GM12892 (cell line): ENCODE measurements at regions not wholly inside any gene's neighbourhood (a gene's known extent, or its start where the extent isn't known, plus 50 kb on each side); places are given as distances from the start of the nearest gene placed in this dataset.

Experiments used
- DNase-seq: peaks from one replicate; pipeline ENCODE4 v3.0.0; 2011; ENCODE audit not compliant: insufficient read length
- FAIRE-seq: peaks from 2 replicates; lab custom pipeline; 2011; peaks lifted over from hg19 to GRCh38; lab: Jason Lieb, UNC
- POLR2A ChIP-seq: IDR thresholded peaks from 2 replicates; pipeline ENCODE4 v1.6.1; 2011; ENCODE audit warnings: low read depth, low read length, control low read depth
- POLR2AphosphoS5 ChIP-seq: IDR thresholded peaks from 2 replicates; pipeline ENCODE4 v1.6.1; 2011; ENCODE audit warnings: low read depth, low read length, control low read depth
- TAF1 ChIP-seq: IDR thresholded peaks from 2 replicates; pipeline ENCODE4 v1.6.1; 2011; ENCODE audit warnings: low read depth, mild to moderate bottlenecking, control low read depth, low read length, borderline replicate concordance

GRCh38 chr5:29949301-29949872, 1244.1 kb upstream of the CDH6 start:
- DNase-seq (no peak), FAIRE-seq (no peak)
- TF ChIP-seq POLR2A = no peak
- TF ChIP-seq POLR2AphosphoS5 = no peak
- no peak for TF ChIP-seq TAF1

- DNase-seq (no peak), FAIRE-seq (no peak)
- TF ChIP-seq POLR2A (no peak), TAF1 (no peak), POLR2AphosphoS5 (no peak)
These were observed 1249.2 kb upstream of the CDH6 start for GRCh38 chr5:29944327-29944726.

- TF ChIP-seq TAF1 (no peak), POLR2A (no peak)
- DNase-seq (no peak), FAIRE-seq (no peak)
These were observed 1251.4 kb upstream of the CDH6 start for GRCh38 chr5:29942089-29942488.

GRCh38 chr5:29939988-29940387, 1253.5 kb upstream of the CDH6 start:
- no peak for TF ChIP-seq POLR2A
- no peak for TF ChIP-seq TAF1
- TF ChIP-seq POLR2AphosphoS5 = no peak
- DNase-seq (no peak), FAIRE-seq (no peak)

GRCh38 chr5:29935371-29935770, 1258.1 kb upstream of the CDH6 start:
- TF ChIP-seq POLR2A (no peak), POLR2AphosphoS5 (no peak), TAF1 (no peak)
- DNase-seq (no peak), FAIRE-seq (no peak)

GRCh38 chr5:29930316-29930715, 1263.2 kb upstream of the CDH6 start:
- FAIRE-seq (no peak), DNase-seq (no peak)
- TF ChIP-seq TAF1 (no peak), POLR2AphosphoS5 (no peak)

- FAIRE-seq (no peak), DNase-seq (no peak)
- no peak for TF ChIP-seq TAF1
- TF ChIP-seq POLR2A = no peak
- no peak for TF ChIP-seq POLR2AphosphoS5
These were observed 1269.4 kb upstream of the CDH6 start for GRCh38 chr5:29924107-29924506.

GRCh38 chr5:29905626-29906353, 1287.7 kb upstream of the CDH6 start:
- DNase-seq (no peak), FAIRE-seq (no peak)
- TF ChIP-seq POLR2A (no peak), POLR2AphosphoS5 (no peak), TAF1 (no peak)

GRCh38 chr5:29902859-29903258, 1290.6 kb upstream of the CDH6 start:
- FAIRE-seq (no peak), DNase-seq (no peak)
- TF ChIP-seq TAF1 = no peak

- DNase-seq (no peak), FAIRE-seq (no peak)
- TF ChIP-seq TAF1 (no peak), POLR2A (no peak), POLR2AphosphoS5 (no peak)
These were observed 1293.9 kb upstream of the CDH6 start for GRCh38 chr5:29899583-29899982.

- DNase-seq = no peak
- no peak for FAIRE-seq
- TF ChIP-seq POLR2AphosphoS5 = no peak
- TF ChIP-seq POLR2A = no peak
- TF ChIP-seq TAF1 = no peak
These were observed 1295.6 kb upstream of the CDH6 start for GRCh38 chr5:29897916-29898315.

GRCh38 chr5:29896646-29897045, 1296.8 kb upstream of the CDH6 start:
- TF ChIP-seq POLR2A (no peak), TAF1 (no peak), POLR2AphosphoS5 (no peak)
- FAIRE-seq (no peak), DNase-seq (no peak)
